Neural cell (in vitro differentiated cells): ENCODE measurements at regions not wholly inside any gene's neighbourhood (a gene's known extent, or its start where the extent isn't known, plus 50 kb on each side); places are given as distances from the start of the nearest gene placed in this dataset.

ENCODE experiments used
- H2AFZ ChIP-seq: fragments of 200-600, 300-800 bp; sonication (generic), shearing (Covaris generic); 2 replicates; pipeline ENCODE4 v1.6.0; 2014; ENCODE audit warnings: low read depth, mild to moderate bottlenecking, antibody characterized with exemption, low read length, moderate library complexity
- H3F3A ChIP-seq: fragments of 200-600 bp; shearing (Covaris generic); 2 replicates; pipeline ENCODE4 v1.6.1; 2016; ENCODE audit warnings: mild to moderate bottlenecking, moderate library complexity, mixed read lengths, antibody characterized with exemption, low read length; ENCODE audit not compliant: insufficient read depth, poor library complexity, severe bottlenecking
- H3K27ac ChIP-seq: fragments of 200-600, 300-800 bp; sonication (generic), shearing (Covaris generic); 2 replicates; pipeline ENCODE4 v1.5.1; 2014; ENCODE audit warnings: mild to moderate bottlenecking, low read length, moderate library complexity
- H3K27me3 ChIP-seq: fragments of 300-800, 200-600 bp; sonication (generic), shearing (Covaris generic); 2 replicates; pipeline ENCODE4 v1.6.0; 2014; ENCODE audit warnings: mild to moderate bottlenecking, low read depth, low read length, moderate library complexity; ENCODE audit not compliant: insufficient read depth
- H3K36me3 ChIP-seq: fragments of 300-800, 200-600 bp; sonication (generic), shearing (Covaris generic); 2 replicates; pipeline ENCODE4 v1.5.1; 2014; ENCODE audit warnings: mild to moderate bottlenecking, antibody characterized with exemption, low read length, moderate library complexity; ENCODE audit not compliant: insufficient read depth
- H3K4me2 ChIP-seq: fragments of 300-800, 200-600 bp; sonication (generic), shearing (Covaris generic); 2 replicates; pipeline ENCODE4 v1.6.0; 2014; ENCODE audit warnings: mild to moderate bottlenecking, low read length
- H3K4me3 ChIP-seq: fragments of 300-800, 200-600 bp; sonication (generic), shearing (Covaris generic); 2 replicates; pipeline ENCODE4 v1.5.1; 2014; ENCODE audit warnings: mild to moderate bottlenecking, low read length, moderate library complexity
- H3K79me2 ChIP-seq: fragments of 200-600 bp; shearing (Covaris generic); replicated peaks from 2 replicates; pipeline ENCODE4 v1.6.0; 2014; ENCODE audit warnings: mild to moderate bottlenecking, low read length, moderate library complexity; ENCODE audit not compliant: insufficient read depth
- H3K9ac ChIP-seq: fragments of 300-800, 200-600 bp; sonication (generic), shearing (Covaris generic); 2 replicates; pipeline ENCODE4 v1.6.1; 2016; ENCODE audit warnings: mild to moderate bottlenecking, low read length, mixed read lengths
- H3K9me2 ChIP-seq: fragments of 200-600 bp; shearing (Covaris generic); 2 replicates; pipeline ENCODE4 v1.6.1; 2016; ENCODE audit warnings: mild to moderate bottlenecking, low read length, mixed read lengths; ENCODE audit not compliant: insufficient read depth
- H3K9me3 ChIP-seq: fragments of 200-600, 300-800 bp; sonication (generic), shearing (Covaris generic); 2 replicates; pipeline ENCODE4 v1.6.1; 2016; ENCODE audit warnings: mild to moderate bottlenecking, mixed run types, low read length, moderate library complexity, mixed read lengths
- H4K20me1 ChIP-seq: fragments of 200-600 bp; shearing (Covaris generic); 2 replicates; pipeline ENCODE4 v1.6.1; 2016; ENCODE audit warnings: mild to moderate bottlenecking, mixed run types; ENCODE audit not compliant: insufficient read depth
- EP300 ChIP-seq: fragments of 450-650 bp; conservative IDR thresholded peaks from 2 replicates; pipeline ENCODE4 v1.6.1; 2014; ENCODE audit warnings: antibody characterized with exemption, mild to moderate bottlenecking, moderate library complexity; ENCODE audit not compliant: poor library complexity, severe bottlenecking
- EZH2 ChIP-seq: fragments of 200-600, 300-800 bp; shearing (Covaris generic), sonication (generic); IDR thresholded peaks from 2 replicates; pipeline ENCODE4 v1.6.1; 2014; ENCODE audit warnings: antibody characterized with exemption, low read length, borderline replicate concordance, mild to moderate bottlenecking; ENCODE audit not compliant: insufficient read depth, poor library complexity, severe bottlenecking
- MXI1 ChIP-seq: fragments of 450-650 bp; conservative IDR thresholded peaks from 2 replicates; pipeline ENCODE4 v1.6.1; 2014; ENCODE audit warnings: antibody characterized with exemption, mild to moderate bottlenecking; ENCODE audit not compliant: poor library complexity, severe bottlenecking
- POLR2AphosphoS5 ChIP-seq: IDR thresholded peaks from 2 replicates; pipeline ENCODE4 v1.6.1; 2012
- RAD21 ChIP-seq: fragments of 450-650 bp; conservative IDR thresholded peaks from 2 replicates; pipeline ENCODE4 v1.6.1; 2014; ENCODE audit warnings: antibody characterized with exemption, mild to moderate bottlenecking, moderate library complexity
- SMC3 ChIP-seq: fragments of 450-650 bp; conservative IDR thresholded peaks from 2 replicates; pipeline ENCODE4 v1.6.1; 2014; ENCODE audit warnings: antibody characterized with exemption, mild to moderate bottlenecking, moderate library complexity; ENCODE audit not compliant: poor library complexity
- TAF1 ChIP-seq: IDR thresholded peaks from 2 replicates; pipeline ENCODE4 v1.6.1; 2012; ENCODE audit warnings: low read depth
- TF ChIP-seq, protein P1 (sequence below): fragments of 450-650 bp; IDR thresholded peaks from 2 replicates; pipeline ENCODE4 v1.5.1; 2014; ENCODE audit warnings: antibody characterized with exemption, mild to moderate bottlenecking, moderate library complexity; ENCODE audit not compliant: poor library complexity, severe bottlenecking
- TF ChIP-seq, protein P2 (sequence below): IDR thresholded peaks from 2 replicates; pipeline ENCODE4 v1.6.1; 2012; ENCODE audit warnings: borderline replicate concordance

DNA sequence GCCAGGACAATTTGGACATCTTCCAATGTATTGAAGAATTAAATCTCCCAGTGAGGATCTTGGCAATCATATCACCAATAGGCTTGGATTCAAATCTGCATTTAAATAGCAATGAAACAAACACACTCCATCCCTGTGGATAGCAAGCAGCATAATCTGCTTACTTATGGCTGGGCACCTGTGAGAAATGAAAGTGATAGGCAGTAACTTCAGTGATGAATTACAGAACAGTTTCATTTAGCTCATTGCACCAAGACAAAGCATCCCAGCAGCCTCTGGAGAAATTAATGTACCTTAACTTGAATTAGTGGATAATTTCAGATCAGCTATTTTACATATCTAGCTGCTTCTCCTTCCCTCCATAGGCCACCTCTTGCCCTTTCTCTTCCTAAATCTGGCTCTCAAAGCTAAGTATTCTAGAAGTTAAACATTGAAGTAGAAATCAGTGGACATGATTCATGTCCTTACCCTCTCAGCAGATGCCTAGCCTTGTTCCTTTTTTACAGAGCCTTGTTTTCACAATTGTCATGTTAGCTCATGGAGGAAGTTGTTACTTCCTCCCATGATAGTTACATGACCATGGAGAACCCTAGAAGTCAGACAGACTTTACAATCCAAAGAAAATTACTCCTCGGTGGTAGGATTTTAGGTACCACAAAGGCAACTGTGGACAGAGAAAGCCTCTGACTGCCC, 88.5 kb upstream of the TACR1 start:
- Histone ChIP-seq H3K27me3 (no peaks in the 10 kb centered on the region), H3F3A (no peaks in the 10 kb centered on the region), H3K36me3 (no peaks in the 10 kb centered on the region), H3K9me2 (no peaks in the 10 kb centered on the region), H2AFZ (no peak overlapping the region), H3K9me3 (no peaks in the 10 kb centered on the region), H3K4me3 (no peak overlapping the region), H3K4me2 (no peak overlapping the region), H4K20me1 (no peaks in the 10 kb centered on the region), H3K27ac (no peak overlapping the region), H3K9ac (no peak overlapping the region), H3K79me2 (no peaks in the 10 kb centered on the region)
- TF ChIP-seq TAF1: no peak
- TF ChIP-seq RAD21: no peak
- TF ChIP-seq MXI1: no peak
- TF ChIP-seq EP300: no peak
- TF ChIP-seq, protein P1, sequence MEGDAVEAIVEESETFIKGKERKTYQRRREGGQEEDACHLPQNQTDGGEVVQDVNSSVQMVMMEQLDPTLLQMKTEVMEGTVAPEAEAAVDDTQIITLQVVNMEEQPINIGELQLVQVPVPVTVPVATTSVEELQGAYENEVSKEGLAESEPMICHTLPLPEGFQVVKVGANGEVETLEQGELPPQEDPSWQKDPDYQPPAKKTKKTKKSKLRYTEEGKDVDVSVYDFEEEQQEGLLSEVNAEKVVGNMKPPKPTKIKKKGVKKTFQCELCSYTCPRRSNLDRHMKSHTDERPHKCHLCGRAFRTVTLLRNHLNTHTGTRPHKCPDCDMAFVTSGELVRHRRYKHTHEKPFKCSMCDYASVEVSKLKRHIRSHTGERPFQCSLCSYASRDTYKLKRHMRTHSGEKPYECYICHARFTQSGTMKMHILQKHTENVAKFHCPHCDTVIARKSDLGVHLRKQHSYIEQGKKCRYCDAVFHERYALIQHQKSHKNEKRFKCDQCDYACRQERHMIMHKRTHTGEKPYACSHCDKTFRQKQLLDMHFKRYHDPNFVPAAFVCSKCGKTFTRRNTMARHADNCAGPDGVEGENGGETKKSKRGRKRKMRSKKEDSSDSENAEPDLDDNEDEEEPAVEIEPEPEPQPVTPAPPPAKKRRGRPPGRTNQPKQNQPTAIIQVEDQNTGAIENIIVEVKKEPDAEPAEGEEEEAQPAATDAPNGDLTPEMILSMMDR: no peak
- no peak for TF ChIP-seq POLR2AphosphoS5
- TF ChIP-seq, protein P2, sequence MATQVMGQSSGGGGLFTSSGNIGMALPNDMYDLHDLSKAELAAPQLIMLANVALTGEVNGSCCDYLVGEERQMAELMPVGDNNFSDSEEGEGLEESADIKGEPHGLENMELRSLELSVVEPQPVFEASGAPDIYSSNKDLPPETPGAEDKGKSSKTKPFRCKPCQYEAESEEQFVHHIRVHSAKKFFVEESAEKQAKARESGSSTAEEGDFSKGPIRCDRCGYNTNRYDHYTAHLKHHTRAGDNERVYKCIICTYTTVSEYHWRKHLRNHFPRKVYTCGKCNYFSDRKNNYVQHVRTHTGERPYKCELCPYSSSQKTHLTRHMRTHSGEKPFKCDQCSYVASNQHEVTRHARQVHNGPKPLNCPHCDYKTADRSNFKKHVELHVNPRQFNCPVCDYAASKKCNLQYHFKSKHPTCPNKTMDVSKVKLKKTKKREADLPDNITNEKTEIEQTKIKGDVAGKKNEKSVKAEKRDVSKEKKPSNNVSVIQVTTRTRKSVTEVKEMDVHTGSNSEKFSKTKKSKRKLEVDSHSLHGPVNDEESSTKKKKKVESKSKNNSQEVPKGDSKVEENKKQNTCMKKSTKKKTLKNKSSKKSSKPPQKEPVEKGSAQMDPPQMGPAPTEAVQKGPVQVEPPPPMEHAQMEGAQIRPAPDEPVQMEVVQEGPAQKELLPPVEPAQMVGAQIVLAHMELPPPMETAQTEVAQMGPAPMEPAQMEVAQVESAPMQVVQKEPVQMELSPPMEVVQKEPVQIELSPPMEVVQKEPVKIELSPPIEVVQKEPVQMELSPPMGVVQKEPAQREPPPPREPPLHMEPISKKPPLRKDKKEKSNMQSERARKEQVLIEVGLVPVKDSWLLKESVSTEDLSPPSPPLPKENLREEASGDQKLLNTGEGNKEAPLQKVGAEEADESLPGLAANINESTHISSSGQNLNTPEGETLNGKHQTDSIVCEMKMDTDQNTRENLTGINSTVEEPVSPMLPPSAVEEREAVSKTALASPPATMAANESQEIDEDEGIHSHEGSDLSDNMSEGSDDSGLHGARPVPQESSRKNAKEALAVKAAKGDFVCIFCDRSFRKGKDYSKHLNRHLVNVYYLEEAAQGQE: no peak
- TF ChIP-seq SMC3: no peak
- TF ChIP-seq EZH2: no peak

DNA sequence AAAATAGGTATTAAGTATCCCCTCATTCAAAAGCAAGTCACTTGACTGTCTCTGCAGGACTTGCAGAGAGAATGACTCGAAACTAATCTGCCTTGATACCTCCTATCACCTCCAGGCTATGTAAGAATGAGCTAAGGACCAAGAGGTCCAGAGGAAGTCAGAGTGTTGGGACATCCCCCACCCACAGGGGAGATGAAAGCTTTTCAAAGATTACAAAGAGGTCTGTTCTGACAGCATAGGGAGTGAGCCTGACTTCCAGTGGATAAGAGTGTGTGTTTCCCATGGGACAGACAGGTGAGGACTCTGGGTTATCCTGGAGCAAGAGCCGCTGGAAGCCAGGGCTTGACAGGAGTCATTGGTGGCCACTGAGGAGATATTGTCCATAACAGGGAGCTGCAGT, 85.0 kb upstream of the TACR1 start:
- Histone ChIP-seq H4K20me1 (no peaks in the 10 kb centered on the region), H2AFZ (no peak overlapping the region), H3K79me2 (no peaks in the 10 kb centered on the region), H3K4me2 (no peak overlapping the region), H3K27me3 (no peaks in the 10 kb centered on the region), H3K9me2 (no peaks in the 10 kb centered on the region), H3K9me3 (no peaks in the 10 kb centered on the region), H3K36me3 (no peaks in the 10 kb centered on the region), H3K9ac (no peak overlapping the region), H3K27ac (no peak overlapping the region), H3K4me3 (no peak overlapping the region), H3F3A (no peaks in the 10 kb centered on the region)
- TF ChIP-seq, protein P1: no peak
- TF ChIP-seq EP300 (no peak), MXI1 (no peak), RAD21 (no peak), SMC3 (no peak), TAF1 (no peak), POLR2AphosphoS5 (no peak), EZH2 (no peak)
- TF ChIP-seq, protein P2: no peak
